ENCODE measurements at regions not wholly inside any gene's neighbourhood (a gene's known extent, or its start where the extent isn't known, plus 50 kb on each side); places are given as distances from the start of the nearest gene placed in this dataset.

GRCh38 chr13:48910686-48911085 is 65.0 kb upstream of the FNDC3A start:
- Mint-ChIP-seq H3K9me3 (no peaks in the 10 kb centered on the region), H3K27ac (no peak overlapping the region), H3K27me3 (peaks cover 17% of the 10 kb centered on the region), H3K4me1 (no peaks in the 10 kb centered on the region), H3K4me3 (no peak overlapping the region), H3K36me3 (ENCODE audit: low read depth) (no peaks in the 10 kb centered on the region)
- POLR2A ChIA-PET: no interaction called here
- DNase-seq (no peak), ATAC-seq (ENCODE audit: low read depth) (no peak)
- CTCF ChIA-PET: no interaction called here
- no peak for TF ChIP-seq CTCF (IDR thresholded peaks at IDR 0.05)
- intact Hi-C loops (cut with micrococcal nuclease): no loop called here

DNA sequence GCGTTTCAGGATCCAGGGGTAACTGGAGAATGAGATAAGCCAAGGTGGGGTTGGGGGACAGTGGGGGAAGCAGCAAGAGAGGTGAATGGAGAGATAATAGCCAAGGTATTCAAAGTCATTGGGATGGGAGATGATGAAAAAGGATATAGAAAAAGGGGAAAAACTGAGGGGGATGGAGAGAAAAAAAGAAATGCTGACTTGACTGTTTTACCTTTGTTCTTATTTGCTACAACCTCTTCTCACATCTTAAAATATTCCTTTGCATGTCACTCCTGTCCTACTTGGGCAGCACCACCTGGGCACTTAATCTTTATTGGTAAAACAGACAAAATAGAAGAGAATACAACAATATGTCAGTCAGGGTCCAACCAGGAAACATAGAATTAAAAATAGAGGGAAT is 56.0 kb upstream of the FNDC3A start:
- Mint-ChIP-seq H3K4me3 (no peak overlapping the region), H3K27ac (no peak overlapping the region), H3K9me3 (no peaks in the 10 kb centered on the region), H3K36me3 (ENCODE audit: low read depth) (no peaks in the 10 kb centered on the region), H3K4me1 (no peaks in the 10 kb centered on the region), H3K27me3 (peaks cover 20% of the 10 kb centered on the region)
- DNase-seq (no peak), ATAC-seq (ENCODE audit: low read depth) (no peak)
- intact Hi-C loops (cut with micrococcal nuclease): no loop called here
- CTCF ChIA-PET: no interaction called here
- POLR2A ChIA-PET: no interaction called here
- no peak for TF ChIP-seq CTCF (IDR thresholded peaks at IDR 0.05)

DNA sequence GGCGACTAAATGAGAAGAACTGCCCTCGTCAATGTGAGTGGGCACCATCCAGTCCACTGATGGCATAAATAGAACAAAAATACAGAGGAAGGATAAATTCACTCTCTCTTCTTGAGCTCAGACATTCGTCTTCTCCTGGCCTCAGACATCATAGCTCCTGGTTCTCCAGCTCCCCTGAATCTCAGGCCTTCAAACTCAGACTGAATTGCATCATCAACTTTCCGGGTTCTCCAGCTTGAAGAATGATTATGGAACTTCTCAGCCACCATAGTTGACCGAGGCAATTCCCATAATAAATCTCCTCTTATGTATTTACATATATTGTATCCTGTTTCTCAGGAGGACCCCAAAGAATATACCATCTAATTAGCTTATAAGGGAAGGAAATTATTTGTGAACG is 55.0 kb upstream of the FNDC3A start:
- no peaks in the 10 kb centered on the region for H3K4me1 Mint-ChIP-seq
- H3K27ac Mint-ChIP-seq: no peak overlapping the region
- peaks cover 14% of the 10 kb centered on the region for H3K27me3 Mint-ChIP-seq
- POLR2A ChIA-PET: no interaction called here
- no peaks in the 10 kb centered on the region for H3K9me3 Mint-ChIP-seq
- TF ChIP-seq CTCF (IDR thresholded peaks at IDR 0.05): no peak
- DNase-seq (no peak), ATAC-seq (ENCODE audit: low read depth) (no peak)
- H3K4me3 Mint-ChIP-seq: no peak overlapping the region
- H3K36me3 Mint-ChIP-seq (ENCODE audit: low read depth): no peaks in the 10 kb centered on the region
- intact Hi-C loops (cut with micrococcal nuclease): no loop called here
- CTCF ChIA-PET: no interaction called here

DNA sequence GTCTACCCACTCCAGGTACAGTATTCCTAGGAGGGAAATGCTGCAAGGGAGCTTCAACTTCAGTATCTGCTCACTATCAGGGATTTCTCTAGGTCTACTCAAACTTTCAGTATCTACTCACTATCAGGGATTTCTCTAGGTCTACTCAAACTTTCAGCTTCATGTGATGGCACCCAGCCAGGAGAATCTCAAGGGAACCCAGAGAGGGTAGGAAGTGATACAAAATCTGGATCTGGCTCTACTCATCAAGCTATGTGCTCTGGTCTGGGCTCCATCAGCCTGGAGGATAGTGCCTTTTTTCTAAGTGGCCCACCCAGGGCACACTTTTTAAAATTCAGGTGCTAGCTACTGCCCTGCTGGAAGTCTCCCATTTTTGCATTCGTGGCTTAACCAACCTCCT is 52.3 kb upstream of the FNDC3A start:
- ChIA-PET CTCF (no interaction called here), POLR2A (no interaction called here)
- Mint-ChIP-seq H3K4me3 (no peak overlapping the region), H3K36me3 (ENCODE audit: low read depth) (no peaks in the 10 kb centered on the region), H3K27ac (no peak overlapping the region), H3K4me1 (no peaks in the 10 kb centered on the region), H3K9me3 (no peaks in the 10 kb centered on the region), H3K27me3 (peaks cover 14% of the 10 kb centered on the region)
- no peak for ATAC-seq (ENCODE audit: low read depth)
- intact Hi-C loops (cut with micrococcal nuclease): no loop called here
- TF ChIP-seq CTCF (IDR thresholded peaks at IDR 0.05): no peak
- DNase-seq: no peak

DNA sequence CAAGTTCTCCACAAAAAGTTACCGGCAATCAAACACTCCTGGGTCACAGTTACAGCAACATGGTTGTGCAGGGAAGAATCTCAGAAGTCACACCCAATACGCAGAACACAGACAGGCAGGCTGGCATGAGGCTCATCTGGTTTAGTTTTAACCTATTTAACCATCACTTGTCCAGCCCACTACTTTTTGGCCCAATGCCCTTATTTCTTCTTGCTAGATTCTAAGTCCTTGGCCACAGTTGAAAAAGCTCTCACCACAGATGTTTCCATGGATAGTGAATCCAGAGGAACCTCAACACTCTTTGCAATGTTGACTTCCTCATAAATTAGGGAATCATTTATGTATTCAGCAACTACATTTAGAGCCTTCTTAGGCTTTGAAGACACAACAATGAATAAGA is 50.7 kb upstream of the FNDC3A start:
- POLR2A ChIA-PET: no interaction called here
- TF ChIP-seq CTCF (IDR thresholded peaks at IDR 0.05): no peak
- no peak overlapping the region for H3K4me3 Mint-ChIP-seq

More for the DNA sequence above, 50.7 kb upstream of the FNDC3A start:
- no peak for ATAC-seq (ENCODE audit: low read depth)
- peaks cover 6% of the 10 kb centered on the region for H3K27me3 Mint-ChIP-seq
- no peak overlapping the region for H3K27ac Mint-ChIP-seq
- no peaks in the 10 kb centered on the region for H3K36me3 Mint-ChIP-seq (ENCODE audit: low read depth)
- intact Hi-C loops (cut with micrococcal nuclease): no loop called here
- DNase-seq: no peak
- CTCF ChIA-PET: no interaction called here
- no peaks in the 10 kb centered on the region for H3K4me1 Mint-ChIP-seq
- H3K9me3 Mint-ChIP-seq: no peaks in the 10 kb centered on the region

Measured in activated B cell treated with CpG ODN at 0.5 μM for 24 hours (primary cell).